Stimulated activated memory B cell treated with anti-CD40 and anti-IgM and Interleukin-4, amounts not matched to agents 10 μg/mL and 1 μg/mL and 100 μg/mL, for 72 hours (primary cell): ENCODE measurements at regions not wholly inside any gene's neighbourhood (a gene's known extent, or its start where the extent isn't known, plus 50 kb on each side); places are given as distances from the start of the nearest gene placed in this dataset.

Experiments used
- ATAC-seq: fragments of 150-1000 bp; cut with Tn5 transposase; 2 replicates; pipeline ENCODE4 v1.10.0; 2021
- H3K27ac Mint-ChIP-seq: one replicate; pipeline ENCODE4 v1.8.0; 2022; ENCODE audit warnings: mild to moderate bottlenecking, mixed read lengths
- H3K27me3 Mint-ChIP-seq: one replicate; pipeline ENCODE4 v1.8.0; 2022; ENCODE audit warnings: mixed read lengths
- H3K36me3 Mint-ChIP-seq: one replicate; pipeline ENCODE4 v1.8.0; 2022; ENCODE audit warnings: mixed read lengths
- H3K4me1 Mint-ChIP-seq: one replicate; pipeline ENCODE4 v1.8.0; 2022; ENCODE audit warnings: mixed read lengths
- H3K4me3 Mint-ChIP-seq: one replicate; pipeline ENCODE4 v1.8.0; 2022; ENCODE audit warnings: mild to moderate bottlenecking, moderate library complexity, mixed read lengths
- H3K9me3 Mint-ChIP-seq: one replicate; pipeline ENCODE4 v1.8.0; 2022; ENCODE audit warnings: mixed read lengths

GRCh38 chr6:111950661-111951496 lies 77.6 kb upstream of the FYN start:
- Mint-ChIP-seq H3K27ac (no peak overlapping the region), H3K36me3 (no peaks in the 10 kb centered on the region), H3K27me3 (peaks cover 10% of the 10 kb centered on the region), H3K4me3 (no peak overlapping the region), H3K9me3 (no peaks in the 10 kb centered on the region), H3K4me1 (no peaks in the 10 kb centered on the region)
- ATAC-seq: no peak

- Mint-ChIP-seq H3K9me3 (no peaks in the 10 kb centered on the region), H3K27ac (no peak overlapping the region), H3K27me3 (peaks cover 10% of the 10 kb centered on the region), H3K4me3 (no peak overlapping the region), H3K4me1 (no peaks in the 10 kb centered on the region), H3K36me3 (no peaks in the 10 kb centered on the region)
- ATAC-seq: no peak
Measured at GRCh38 chr6:111951497-111952085, 78.3 kb upstream of the FYN start.

- no peak overlapping the region for H3K27ac Mint-ChIP-seq
- no peaks in the 10 kb centered on the region for H3K4me1 Mint-ChIP-seq
- H3K36me3 Mint-ChIP-seq: no peaks in the 10 kb centered on the region
- peaks cover 10% of the 10 kb centered on the region for H3K27me3 Mint-ChIP-seq
- H3K4me3 Mint-ChIP-seq: no peak overlapping the region
- no peaks in the 10 kb centered on the region for H3K9me3 Mint-ChIP-seq
- ATAC-seq: no peak
Measured at GRCh38 chr6:111952274-111952673, 79.0 kb upstream of the FYN start.

- peaks cover 10% of the 10 kb centered on the region for H3K27me3 Mint-ChIP-seq
- no peak overlapping the region for H3K4me3 Mint-ChIP-seq
- no peaks in the 10 kb centered on the region for H3K9me3 Mint-ChIP-seq
- no peaks in the 10 kb centered on the region for H3K4me1 Mint-ChIP-seq
- H3K27ac Mint-ChIP-seq: no peak overlapping the region
- ATAC-seq: no peak
- no peaks in the 10 kb centered on the region for H3K36me3 Mint-ChIP-seq
Measured at GRCh38 chr6:111952821-111953540, 79.7 kb upstream of the FYN start.

GRCh38 chr6:111956098-111956497 lies 82.8 kb upstream of the FYN start:
- Mint-ChIP-seq H3K27me3 (peaks cover 10% of the 10 kb centered on the region), H3K27ac (no peak overlapping the region), H3K36me3 (no peaks in the 10 kb centered on the region), H3K4me3 (no peak overlapping the region), H3K9me3 (no peaks in the 10 kb centered on the region), H3K4me1 (peaks cover 8% of the 10 kb centered on the region)
- ATAC-seq: no peak

GRCh38 chr6:111957623-111958315 lies 84.5 kb upstream of the FYN start:
- Mint-ChIP-seq H3K27ac (no peak overlapping the region), H3K9me3 (no peaks in the 10 kb centered on the region), H3K36me3 (no peaks in the 10 kb centered on the region), H3K4me1 (peaks cover 8% of the 10 kb centered on the region), H3K4me3 (no peak overlapping the region), H3K27me3 (peaks cover 1% of the 10 kb centered on the region)
- no peak for ATAC-seq

- Mint-ChIP-seq H3K27ac (no peak overlapping the region), H3K9me3 (no peaks in the 10 kb centered on the region), H3K4me3 (peak overlapping the region; percentile 28), H3K4me1 (peaks cover 8% of the 10 kb centered on the region), H3K27me3 (no peaks in the 10 kb centered on the region), H3K36me3 (no peaks in the 10 kb centered on the region)
- peak; percentile 55 for ATAC-seq
Measured at GRCh38 chr6:111958534-111958933, 85.3 kb upstream of the FYN start.

- peaks cover 8% of the 10 kb centered on the region for H3K4me1 Mint-ChIP-seq
- no peak overlapping the region for H3K27ac Mint-ChIP-seq
- H3K9me3 Mint-ChIP-seq: no peaks in the 10 kb centered on the region
- no peak for ATAC-seq
- H3K27me3 Mint-ChIP-seq: peaks cover 7% of the 10 kb centered on the region
- no peaks in the 10 kb centered on the region for H3K36me3 Mint-ChIP-seq
- H3K4me3 Mint-ChIP-seq: no peak overlapping the region
Measured at GRCh38 chr6:111959766-111960165, 86.5 kb upstream of the FYN start.

GRCh38 chr6:111967131-111967530 lies 86.8 kb upstream of the CCN6 start:
- Mint-ChIP-seq H3K4me1 (no peaks in the 10 kb centered on the region), H3K9me3 (no peaks in the 10 kb centered on the region), H3K36me3 (no peaks in the 10 kb centered on the region), H3K27me3 (peaks cover 25% of the 10 kb centered on the region), H3K27ac (no peak overlapping the region), H3K4me3 (no peak overlapping the region)
- ATAC-seq: no peak

GRCh38 chr6:111970426-111970825 lies 83.5 kb upstream of the CCN6 start:
- H3K4me3 Mint-ChIP-seq: no peak overlapping the region
- peaks cover 11% of the 10 kb centered on the region for H3K27me3 Mint-ChIP-seq
- H3K4me1 Mint-ChIP-seq: no peaks in the 10 kb centered on the region
- no peaks in the 10 kb centered on the region for H3K9me3 Mint-ChIP-seq
- ATAC-seq: no peak
- no peaks in the 10 kb centered on the region for H3K36me3 Mint-ChIP-seq
- H3K27ac Mint-ChIP-seq: no peak overlapping the region

- Mint-ChIP-seq H3K9me3 (no peaks in the 10 kb centered on the region), H3K27me3 (peaks cover 4% of the 10 kb centered on the region), H3K36me3 (no peaks in the 10 kb centered on the region), H3K4me1 (no peaks in the 10 kb centered on the region), H3K27ac (no peak overlapping the region), H3K4me3 (no peak overlapping the region)
- no peak for ATAC-seq
Measured at GRCh38 chr6:111971181-111971841, 82.6 kb upstream of the CCN6 start.

GRCh38 chr6:111971866-111972532 lies 81.9 kb upstream of the CCN6 start:
- Mint-ChIP-seq H3K36me3 (no peaks in the 10 kb centered on the region), H3K9me3 (no peaks in the 10 kb centered on the region), H3K27ac (no peak overlapping the region), H3K27me3 (peaks cover 8% of the 10 kb centered on the region), H3K4me1 (no peaks in the 10 kb centered on the region), H3K4me3 (no peak overlapping the region)
- ATAC-seq: no peak

- ATAC-seq: no peak
- Mint-ChIP-seq H3K36me3 (no peaks in the 10 kb centered on the region), H3K27me3 (peaks cover 8% of the 10 kb centered on the region), H3K27ac (no peak overlapping the region), H3K4me3 (no peak overlapping the region), H3K4me1 (no peaks in the 10 kb centered on the region), H3K9me3 (no peaks in the 10 kb centered on the region)
Measured at GRCh38 chr6:111972745-111973117, 81.2 kb upstream of the CCN6 start.

GRCh38 chr6:111973118-111973761 lies 80.7 kb upstream of the CCN6 start:
- H3K4me3 Mint-ChIP-seq: no peak overlapping the region
- H3K9me3 Mint-ChIP-seq: no peaks in the 10 kb centered on the region
- no peak for ATAC-seq

More at GRCh38 chr6:111973118-111973761, 80.7 kb upstream of the CCN6 start:
- H3K4me1 Mint-ChIP-seq: no peaks in the 10 kb centered on the region
- peaks cover 8% of the 10 kb centered on the region for H3K27me3 Mint-ChIP-seq
- H3K36me3 Mint-ChIP-seq: no peaks in the 10 kb centered on the region
- no peak overlapping the region for H3K27ac Mint-ChIP-seq
